IgD-negative memory B cell (primary cell): ENCODE measurements at regions not wholly inside any gene's neighbourhood (a gene's known extent, or its start where the extent isn't known, plus 50 kb on each side); places are given as distances from the start of the nearest gene placed in this dataset.

Experiments
- H3K27ac Mint-ChIP-seq, 3 donors: one replicate each; pipeline ENCODE4 v1.8.0; 2020 to 2022; ENCODE audit warnings: mild to moderate bottlenecking in 3 of 3, mixed read lengths in 3 of 3, moderate library complexity in 1 of 3
- H3K27me3 Mint-ChIP-seq: one replicate; pipeline ENCODE4 v1.8.0; 2021; ENCODE audit warnings: mixed read lengths
- H3K36me3 Mint-ChIP-seq: one replicate; pipeline ENCODE4 v1.8.0; 2020; ENCODE audit warnings: mild to moderate bottlenecking, mixed read lengths
- H3K4me1 Mint-ChIP-seq, 3 donors: one replicate each; pipeline ENCODE4 v1.8.0; 2020 to 2022; ENCODE audit warnings: mixed read lengths in 3 of 3, mild to moderate bottlenecking in 1 of 3
- H3K4me3 Mint-ChIP-seq, 4 donors: one replicate each; pipeline ENCODE4 v1.8.0; 2020 to 2022; ENCODE audit warnings: mild to moderate bottlenecking in 4 of 4, mixed read lengths in 4 of 4, moderate library complexity in 3 of 4
- H3K9me3 Mint-ChIP-seq, 3 donors: one replicate each; pipeline ENCODE4 v1.8.0; 2020 to 2021; ENCODE audit warnings: mixed read lengths in 3 of 3, mild to moderate bottlenecking in 1 of 3

GRCh38 chr2:129456691-129457090 lies 522.8 kb upstream of the RAB6C start:
- no peaks in the 10 kb centered on the region for H3K4me1 Mint-ChIP-seq
- H3K27ac Mint-ChIP-seq = no peak overlapping the region
- H3K4me3 Mint-ChIP-seq = no peak overlapping the region
- H3K27me3 Mint-ChIP-seq = no peaks in the 10 kb centered on the region
- H3K36me3 Mint-ChIP-seq = no peaks in the 10 kb centered on the region
- peaks cover 0 to 5% (median 2%) of the 10 kb centered on the region in 3 donors for H3K9me3 Mint-ChIP-seq

GRCh38 chr2:129457277-129457818 lies 522.1 kb upstream of the RAB6C start:
- Mint-ChIP-seq H3K27ac (no peak overlapping the region), H3K27me3 (no peaks in the 10 kb centered on the region), H3K4me1 (no peaks in the 10 kb centered on the region), H3K36me3 (no peaks in the 10 kb centered on the region), H3K4me3 (no peak overlapping the region), H3K9me3 (peaks cover 0 to 2% (median 0%) of the 10 kb centered on the region in 3 donors)

- Mint-ChIP-seq H3K27me3 (no peaks in the 10 kb centered on the region), H3K4me3 (no peak overlapping the region), H3K9me3 (no peaks in the 10 kb centered on the region), H3K36me3 (no peaks in the 10 kb centered on the region), H3K4me1 (no peaks in the 10 kb centered on the region), H3K27ac (no peak overlapping the region)
Measured at GRCh38 chr2:129458006-129458405, 521.5 kb upstream of the RAB6C start.

GRCh38 chr2:129458436-129458835 lies 521.0 kb upstream of the RAB6C start:
- no peaks in the 10 kb centered on the region for H3K27me3 Mint-ChIP-seq
- no peak overlapping the region for H3K4me3 Mint-ChIP-seq

GRCh38 chr2:129459200-129459876 lies 520.1 kb upstream of the RAB6C start:
- H3K4me3 Mint-ChIP-seq = no peak overlapping the region
- H3K27me3 Mint-ChIP-seq = no peaks in the 10 kb centered on the region
- H3K4me1 Mint-ChIP-seq = no peaks in the 10 kb centered on the region
- H3K27ac Mint-ChIP-seq = peak overlapping the region in 1 of 3 donors; percentile 32
- no peaks in the 10 kb centered on the region for H3K9me3 Mint-ChIP-seq
- H3K36me3 Mint-ChIP-seq = no peaks in the 10 kb centered on the region

More at GRCh38 chr2:129458436-129458835, 521.0 kb upstream of the RAB6C start:
- no peak overlapping the region for H3K27ac Mint-ChIP-seq
- no peaks in the 10 kb centered on the region for H3K4me1 Mint-ChIP-seq
- no peaks in the 10 kb centered on the region for H3K36me3 Mint-ChIP-seq
- H3K9me3 Mint-ChIP-seq = no peaks in the 10 kb centered on the region

- Mint-ChIP-seq H3K36me3 (no peaks in the 10 kb centered on the region), H3K4me3 (no peak overlapping the region), H3K4me1 (no peaks in the 10 kb centered on the region), H3K27ac (no peak overlapping the region), H3K9me3 (no peaks in the 10 kb centered on the region), H3K27me3 (no peaks in the 10 kb centered on the region)
Measured at GRCh38 chr2:129459881-129460280, 519.6 kb upstream of the RAB6C start.

- no peak overlapping the region for H3K27ac Mint-ChIP-seq
- H3K27me3 Mint-ChIP-seq = no peaks in the 10 kb centered on the region
- no peaks in the 10 kb centered on the region for H3K36me3 Mint-ChIP-seq
- no peaks in the 10 kb centered on the region for H3K9me3 Mint-ChIP-seq
- no peaks in the 10 kb centered on the region for H3K4me1 Mint-ChIP-seq
- no peak overlapping the region for H3K4me3 Mint-ChIP-seq
Measured at GRCh38 chr2:129460299-129461198, 518.9 kb upstream of the RAB6C start.

- no peaks in the 10 kb centered on the region for H3K9me3 Mint-ChIP-seq
- no peaks in the 10 kb centered on the region for H3K4me1 Mint-ChIP-seq
- H3K27ac Mint-ChIP-seq = no peak overlapping the region
- H3K4me3 Mint-ChIP-seq = no peak overlapping the region
- no peaks in the 10 kb centered on the region for H3K36me3 Mint-ChIP-seq
- H3K27me3 Mint-ChIP-seq = no peaks in the 10 kb centered on the region
Measured at GRCh38 chr2:129462349-129462748, 517.1 kb upstream of the RAB6C start.

- no peak overlapping the region for H3K27ac Mint-ChIP-seq
- no peaks in the 10 kb centered on the region for H3K27me3 Mint-ChIP-seq
- no peak overlapping the region for H3K4me3 Mint-ChIP-seq
- no peaks in the 10 kb centered on the region for H3K36me3 Mint-ChIP-seq
- H3K9me3 Mint-ChIP-seq = no peaks in the 10 kb centered on the region
- H3K4me1 Mint-ChIP-seq = no peaks in the 10 kb centered on the region
Measured at GRCh38 chr2:129462967-129463366, 516.5 kb upstream of the RAB6C start.

- H3K36me3 Mint-ChIP-seq = no peaks in the 10 kb centered on the region
- no peak overlapping the region for H3K27ac Mint-ChIP-seq
- no peaks in the 10 kb centered on the region for H3K4me1 Mint-ChIP-seq
- H3K9me3 Mint-ChIP-seq = no peaks in the 10 kb centered on the region
- H3K27me3 Mint-ChIP-seq = no peaks in the 10 kb centered on the region
- no peak overlapping the region for H3K4me3 Mint-ChIP-seq
Measured at GRCh38 chr2:129464036-129464435, 515.4 kb upstream of the RAB6C start.

GRCh38 chr2:129464631-129465030 lies 514.8 kb upstream of the RAB6C start:
- no peaks in the 10 kb centered on the region for H3K4me1 Mint-ChIP-seq
- no peaks in the 10 kb centered on the region for H3K36me3 Mint-ChIP-seq
- no peak overlapping the region for H3K4me3 Mint-ChIP-seq
- H3K27ac Mint-ChIP-seq = no peak overlapping the region
- no peaks in the 10 kb centered on the region for H3K27me3 Mint-ChIP-seq
- H3K9me3 Mint-ChIP-seq = no peaks in the 10 kb centered on the region

- Mint-ChIP-seq H3K27me3 (no peaks in the 10 kb centered on the region), H3K4me1 (no peaks in the 10 kb centered on the region), H3K36me3 (no peaks in the 10 kb centered on the region), H3K4me3 (no peak overlapping the region), H3K9me3 (no peaks in the 10 kb centered on the region), H3K27ac (no peak overlapping the region)
Measured at GRCh38 chr2:129465045-129465444, 514.4 kb upstream of the RAB6C start.

GRCh38 chr2:129466389-129466788 lies 513.1 kb upstream of the RAB6C start:
- no peaks in the 10 kb centered on the region for H3K4me1 Mint-ChIP-seq
- no peaks in the 10 kb centered on the region for H3K9me3 Mint-ChIP-seq
- H3K4me3 Mint-ChIP-seq = no peak overlapping the region
- H3K27me3 Mint-ChIP-seq = no peaks in the 10 kb centered on the region
- no peak overlapping the region for H3K27ac Mint-ChIP-seq
- H3K36me3 Mint-ChIP-seq = no peaks in the 10 kb centered on the region

GRCh38 chr2:129467012-129467779 lies 512.3 kb upstream of the RAB6C start:
- no peak overlapping the region for H3K4me3 Mint-ChIP-seq
- H3K36me3 Mint-ChIP-seq = no peaks in the 10 kb centered on the region
- no peaks in the 10 kb centered on the region for H3K27me3 Mint-ChIP-seq
- no peak overlapping the region for H3K27ac Mint-ChIP-seq
- no peaks in the 10 kb centered on the region for H3K9me3 Mint-ChIP-seq
- no peaks in the 10 kb centered on the region for H3K4me1 Mint-ChIP-seq

GRCh38 chr2:129467941-129468340 lies 511.5 kb upstream of the RAB6C start:
- H3K9me3 Mint-ChIP-seq = no peaks in the 10 kb centered on the region
- no peak overlapping the region for H3K27ac Mint-ChIP-seq
- H3K4me3 Mint-ChIP-seq = no peak overlapping the region
- no peaks in the 10 kb centered on the region for H3K27me3 Mint-ChIP-seq
- no peaks in the 10 kb centered on the region for H3K36me3 Mint-ChIP-seq
- H3K4me1 Mint-ChIP-seq = no peaks in the 10 kb centered on the region
